ENCODE measurements at regions not wholly inside any gene's neighbourhood (a gene's known extent, or its start where the extent isn't known, plus 50 kb on each side); places are given as distances from the start of the nearest gene placed in this dataset.

DNA sequence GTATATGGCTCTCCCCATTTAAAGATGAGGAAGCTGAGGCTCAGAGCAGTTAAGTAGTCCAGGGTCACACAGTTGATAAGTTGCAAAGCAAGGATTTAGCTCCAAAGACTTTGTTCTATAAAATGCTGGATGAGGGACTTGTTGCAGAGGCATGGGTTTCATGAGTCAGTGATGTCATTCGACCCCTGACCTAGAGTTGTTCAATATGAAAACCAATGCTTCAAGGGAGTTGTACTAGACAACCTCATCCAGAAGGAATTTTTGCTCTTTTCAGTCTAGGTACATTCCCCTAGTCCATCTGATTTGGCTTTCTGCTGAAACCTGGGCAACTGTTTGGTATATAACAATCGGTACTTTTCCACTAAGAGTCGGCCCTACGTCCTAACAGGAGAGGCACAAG is 550.4 kb downstream of the EBF1 start:
- DNase-seq = no peak

DNA sequence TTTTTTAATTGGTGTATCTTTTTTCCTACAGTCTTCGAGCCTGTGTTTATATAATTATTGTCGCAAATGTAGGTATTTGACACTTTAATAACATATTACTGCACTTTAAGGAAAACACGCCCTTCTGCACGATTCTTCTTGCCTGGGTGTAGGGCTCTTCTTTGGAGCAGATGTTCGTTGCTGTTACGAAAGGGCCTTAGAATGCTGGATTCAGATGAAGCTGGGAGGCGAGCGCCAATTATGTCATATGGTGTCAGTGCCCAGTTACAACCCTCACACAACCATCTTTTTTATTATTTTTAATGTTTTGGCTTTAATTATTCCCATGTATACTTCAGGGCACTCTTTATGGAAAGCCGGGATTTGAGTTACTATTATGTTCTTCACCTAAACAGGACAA is 553.0 kb downstream of the EBF1 start:
- no peak for DNase-seq

DNA sequence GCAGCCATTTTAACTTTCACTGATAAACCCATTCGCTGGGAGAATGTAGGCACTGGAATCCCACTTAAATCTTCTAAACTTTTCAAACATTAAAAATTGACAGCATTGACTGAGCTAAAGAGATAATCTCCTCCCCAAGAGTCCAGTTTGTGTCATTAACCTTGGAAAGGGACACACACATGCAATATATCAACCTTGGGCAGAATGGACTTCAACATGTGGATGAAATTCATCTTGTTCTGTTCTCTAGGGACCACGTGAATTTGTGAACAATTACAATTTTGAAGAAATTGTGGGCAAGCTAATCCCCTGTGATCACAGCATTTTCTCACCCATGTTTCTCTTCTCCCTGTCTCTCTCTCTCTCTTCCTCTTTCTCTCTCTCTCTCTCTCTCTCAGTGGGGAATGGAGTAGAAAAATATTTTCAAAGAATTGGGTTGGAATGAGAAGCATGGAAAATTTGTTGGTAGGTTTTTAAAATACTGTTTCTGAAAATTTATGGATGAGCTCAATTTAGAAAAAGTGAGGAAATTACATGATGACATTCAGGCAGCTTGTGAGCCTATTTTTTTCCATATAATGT is 553.7 kb downstream of the EBF1 start:
- DNase-seq = no peak

DNA sequence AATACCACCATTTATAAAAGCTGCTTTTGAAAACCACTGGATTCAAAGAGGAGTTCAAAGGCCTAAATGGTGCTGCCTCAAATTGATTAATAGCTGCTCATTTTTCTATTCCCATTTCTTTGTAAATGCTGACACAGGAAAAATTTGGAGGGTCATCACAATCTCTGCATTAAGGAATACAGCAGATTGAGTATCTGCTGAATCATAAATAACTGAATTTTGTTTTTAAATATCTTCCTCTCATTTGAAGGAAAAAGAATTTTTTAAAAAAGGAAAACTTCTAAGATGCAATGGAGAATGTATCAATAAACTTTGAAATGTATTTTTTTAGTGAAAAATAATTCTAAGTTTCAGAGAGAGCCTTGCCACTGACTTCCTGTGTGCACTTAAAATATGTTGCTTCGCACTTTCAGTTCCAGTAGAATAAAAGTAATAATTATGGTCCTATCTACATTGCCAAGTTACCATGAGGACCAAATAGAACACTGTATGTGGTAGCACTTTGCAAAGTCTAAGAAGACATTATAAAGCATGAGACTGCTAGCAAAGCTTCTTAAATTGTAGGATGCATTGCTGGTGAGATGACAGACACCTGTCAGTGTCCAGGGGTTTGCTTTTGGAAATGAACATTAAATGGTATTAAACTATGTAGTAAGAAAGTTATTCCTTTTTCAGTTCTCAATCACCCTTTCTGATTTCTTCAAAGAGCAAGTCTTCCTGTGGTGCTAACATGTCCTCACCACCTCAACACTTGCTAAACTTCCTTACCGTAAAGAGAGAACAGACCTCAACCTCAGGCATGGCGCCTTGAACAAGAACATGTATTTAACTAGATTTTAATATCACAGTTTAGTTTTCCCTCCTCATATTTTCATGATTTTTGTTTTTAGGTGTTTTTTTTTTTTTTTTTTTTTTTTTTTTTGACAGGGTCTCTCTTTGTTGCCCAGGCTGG is 555.1 kb downstream of the EBF1 start:
- no peak for DNase-seq

DNA sequence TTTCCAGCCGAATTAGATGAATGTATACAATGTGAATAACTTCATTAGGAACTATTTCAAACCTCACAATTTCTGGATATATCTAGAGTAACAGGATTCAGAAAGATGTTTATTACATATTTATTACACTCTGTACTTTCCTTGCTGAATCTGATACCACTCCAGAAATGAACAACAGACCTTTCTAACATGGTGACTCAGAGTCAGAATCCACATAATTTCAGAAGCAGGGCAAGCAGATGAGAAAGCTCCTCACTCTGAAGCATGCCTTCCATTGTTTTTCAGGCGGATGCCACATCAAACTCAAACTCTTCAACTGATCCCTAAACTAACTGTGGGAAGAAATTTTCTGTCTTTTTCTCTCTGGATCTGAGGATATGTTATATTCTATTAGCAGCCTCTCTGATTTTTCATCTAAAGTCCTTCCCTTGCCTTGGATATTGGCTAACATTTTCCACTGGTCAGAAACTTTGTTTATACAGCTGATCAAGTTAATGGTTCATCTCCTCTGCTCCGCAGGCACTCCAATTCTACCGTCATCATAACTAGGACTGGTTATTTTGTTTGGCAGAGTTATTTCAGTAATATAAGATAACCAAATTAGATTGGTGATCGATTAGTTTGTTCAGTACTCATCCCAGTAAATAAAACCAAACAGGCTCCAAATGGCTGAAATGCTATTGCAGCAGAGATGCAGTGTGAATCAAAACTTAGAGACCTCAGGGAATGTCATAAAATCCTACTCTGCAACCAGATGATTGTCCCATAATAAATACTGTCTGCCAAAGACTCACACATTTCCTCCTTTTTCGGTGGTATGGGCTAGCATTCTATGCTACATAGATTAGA is 556.0 kb downstream of the EBF1 start:
- DNase-seq = no peak

DNA sequence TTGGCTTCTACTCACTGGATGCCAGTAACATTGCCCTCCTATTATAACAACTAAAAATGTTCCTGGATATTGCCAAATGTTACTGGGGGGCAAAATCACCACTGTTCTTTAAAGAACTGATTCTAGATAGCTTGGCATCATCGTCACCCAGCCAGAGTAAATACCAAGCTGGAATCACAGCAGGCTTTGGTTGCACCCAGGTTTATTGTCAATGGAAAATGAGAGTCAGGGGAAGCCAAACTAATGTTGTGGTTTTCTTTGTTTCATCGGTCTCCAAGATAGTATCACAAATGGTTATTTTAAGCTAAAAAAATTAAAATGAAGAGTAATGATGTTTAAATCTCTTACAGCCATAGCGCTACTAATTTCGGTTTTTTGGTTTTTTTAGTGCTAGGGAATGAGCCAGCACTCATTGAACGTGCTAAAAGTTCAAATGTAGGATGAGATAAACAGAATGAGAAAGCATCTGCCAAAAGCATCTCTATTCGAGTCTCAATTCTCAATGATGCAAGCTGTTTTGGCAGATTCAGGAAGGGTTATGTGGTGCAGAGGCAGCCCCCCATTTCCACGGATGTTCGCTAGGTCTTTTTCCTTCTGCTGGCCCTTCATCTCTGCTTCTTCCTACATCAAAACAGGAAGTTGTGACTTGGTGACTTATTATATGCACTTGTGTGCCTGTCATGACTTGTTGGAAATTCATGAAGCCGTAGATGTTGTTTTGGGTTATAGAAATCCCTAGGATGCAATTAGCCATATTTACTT is 558.0 kb downstream of the EBF1 start:
- DNase-seq = no peak

DNA sequence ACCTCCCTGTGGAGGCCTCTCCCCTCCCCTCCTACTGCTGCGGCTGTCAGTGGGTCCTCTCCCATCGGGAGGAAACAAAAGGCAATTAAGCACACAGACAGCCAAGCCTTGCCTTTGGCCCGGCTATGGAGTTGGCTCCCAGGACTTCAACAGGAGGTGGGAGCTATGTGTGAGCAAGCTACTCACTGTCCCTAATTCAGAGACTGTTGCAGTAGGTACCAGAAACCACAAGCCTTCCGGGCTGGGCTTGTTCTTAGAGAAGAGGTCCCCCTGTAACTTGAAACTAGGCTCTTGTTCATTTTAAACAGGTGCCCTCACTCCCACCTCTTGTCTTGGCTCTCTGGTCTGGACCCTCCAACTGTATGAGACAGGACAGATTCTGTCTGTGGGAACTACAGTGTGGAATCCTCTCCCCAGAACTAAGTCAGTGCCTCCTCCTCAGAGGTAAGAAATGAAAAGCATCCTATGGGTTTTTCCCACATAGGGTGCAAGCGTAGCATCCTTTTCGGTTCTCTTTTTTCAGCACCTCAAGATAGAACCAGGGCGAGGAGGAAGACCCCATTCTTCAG is 561.1 kb downstream of the EBF1 start:
- DNase-seq = no peak

DNA sequence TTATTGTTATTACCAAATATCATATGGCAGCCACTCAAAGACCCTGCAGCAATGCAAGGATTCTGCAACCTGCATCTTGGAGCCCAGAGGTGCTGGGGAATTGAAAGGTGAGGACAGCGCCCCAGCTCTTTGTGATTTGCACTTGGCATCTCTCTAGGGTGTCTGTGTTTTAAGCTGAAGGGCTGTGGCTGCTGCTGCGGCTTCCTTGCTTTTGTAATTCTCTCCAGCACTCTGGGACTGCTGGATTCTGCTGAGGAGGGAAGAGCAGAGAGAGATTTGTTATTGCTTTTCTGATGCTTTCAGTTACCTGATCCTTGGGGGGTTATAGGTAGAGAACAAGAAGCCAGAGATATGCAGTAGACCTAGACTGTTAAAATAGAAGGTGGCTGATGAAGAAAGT is 562.4 kb downstream of the EBF1 start:
- DNase-seq = no peak

DNA sequence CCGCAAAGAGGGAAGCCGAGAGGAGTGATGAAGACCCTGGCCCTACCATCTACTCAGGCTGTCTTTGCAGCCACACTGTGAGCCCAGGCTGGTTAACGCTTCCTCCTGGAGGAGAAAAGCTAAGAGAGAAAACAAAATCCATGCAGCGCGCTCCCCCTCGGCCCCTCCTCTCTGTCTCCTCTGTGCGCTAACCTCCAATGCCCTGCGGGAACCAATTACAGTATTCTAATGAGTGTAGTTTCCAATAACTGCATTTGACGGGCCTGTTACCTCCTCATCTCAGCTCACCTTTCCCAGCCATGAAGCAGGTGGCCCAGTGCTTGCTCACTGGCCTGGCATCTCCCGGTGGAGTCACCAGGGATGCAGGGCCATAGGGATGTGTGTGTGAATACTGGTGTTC is 565.5 kb downstream of the EBF1 start:
- DNase-seq = no peak

DNA sequence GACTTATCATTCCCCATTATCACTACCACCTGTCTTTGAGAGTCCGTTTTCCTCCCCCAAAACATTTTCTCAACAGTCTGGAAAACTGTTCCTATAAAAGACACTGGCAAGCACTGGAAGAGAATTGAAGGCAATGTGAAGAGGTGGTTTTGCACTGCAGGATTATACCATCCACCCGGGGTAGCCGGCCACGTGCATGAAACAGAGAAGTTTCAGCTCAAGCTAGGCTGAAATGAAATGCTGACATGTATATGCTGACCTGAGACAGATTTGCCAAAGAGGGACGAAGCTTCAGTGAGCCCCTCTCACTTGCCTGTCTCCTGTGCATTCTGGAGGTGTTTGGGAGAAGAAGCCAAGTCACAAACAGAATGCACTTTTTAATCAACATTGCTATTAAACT is 567.0 kb downstream of the EBF1 start:
- DNase-seq = no peak

DNA sequence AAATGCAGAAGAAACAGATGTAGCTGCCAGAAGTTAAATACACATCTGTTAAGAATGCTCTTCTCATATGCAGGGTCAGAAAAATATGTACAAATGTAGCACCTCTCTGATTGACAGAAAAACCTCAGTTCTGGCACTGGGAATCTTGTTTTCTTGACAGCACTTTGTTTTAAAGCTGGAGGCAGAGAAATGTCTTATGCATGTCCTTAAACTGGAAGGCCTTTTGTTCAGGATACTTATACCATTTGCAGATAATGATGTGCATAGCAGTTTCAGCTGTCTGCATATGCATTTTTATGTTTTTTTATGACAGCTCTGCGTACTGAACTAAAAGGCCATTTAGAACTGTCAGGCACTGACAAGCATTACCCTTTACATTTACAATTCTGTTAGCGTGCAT is 567.9 kb downstream of the EBF1 start:
- no peak for DNase-seq

DNA sequence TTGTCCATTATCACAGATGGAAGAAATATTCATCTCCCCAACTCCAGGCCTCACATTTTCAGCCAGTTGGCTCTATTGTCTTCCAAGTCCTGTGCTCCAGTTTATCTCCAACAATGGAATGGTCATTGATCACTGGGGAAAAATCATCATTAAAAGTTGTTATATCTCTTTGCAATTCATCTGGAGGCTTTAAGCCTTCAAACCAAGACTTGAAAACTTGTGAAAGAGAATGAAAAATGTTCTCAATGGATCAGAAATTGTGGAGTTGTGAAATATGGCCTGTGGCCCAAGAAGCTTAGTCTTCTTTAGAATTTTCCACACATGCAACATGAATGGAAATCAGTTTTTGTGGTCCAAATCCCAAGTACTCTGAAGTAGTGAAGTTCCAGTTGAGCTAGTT is 569.6 kb downstream of the EBF1 start:
- no peak for DNase-seq

DNA sequence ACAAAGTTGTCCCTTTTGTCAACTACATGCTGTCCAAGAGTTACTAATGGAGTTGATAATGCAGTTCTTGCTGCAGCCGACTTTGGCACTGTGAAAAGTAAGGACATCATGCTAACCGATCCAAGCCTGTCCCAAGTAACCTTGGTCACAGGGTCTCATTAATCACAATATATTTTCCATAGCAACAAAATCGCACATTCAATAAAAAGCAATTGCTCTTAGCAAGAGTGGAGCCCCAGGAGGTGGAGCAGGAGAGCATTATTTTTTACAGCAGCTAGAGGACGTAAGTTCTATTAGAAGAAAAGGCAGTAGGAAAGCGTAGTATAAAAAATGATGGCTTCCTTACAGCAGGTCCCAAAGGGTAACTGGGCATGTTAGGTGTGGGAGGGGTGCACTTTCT is 570.3 kb downstream of the EBF1 start:
- DNase-seq = no peak

DNA sequence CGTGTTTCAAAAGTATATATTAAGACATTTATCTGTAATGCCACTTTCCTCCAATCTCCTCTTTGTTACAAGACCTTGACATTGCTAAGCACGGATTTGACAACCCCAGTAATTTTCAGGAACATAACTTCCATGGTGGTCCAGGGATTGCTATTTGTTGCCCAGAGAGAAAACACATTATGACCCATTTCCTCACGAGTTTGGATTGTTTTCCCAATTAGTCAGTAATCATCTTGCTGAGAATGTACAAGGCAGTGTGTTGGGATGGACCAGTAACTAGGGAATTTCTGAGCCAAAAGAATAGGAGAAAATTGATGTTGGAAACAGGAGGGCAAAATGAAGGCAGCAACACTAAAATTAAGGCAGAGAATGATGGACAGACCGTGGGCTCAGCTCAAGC is 574.1 kb downstream of the EBF1 start:
- DNase-seq = no peak

DNA sequence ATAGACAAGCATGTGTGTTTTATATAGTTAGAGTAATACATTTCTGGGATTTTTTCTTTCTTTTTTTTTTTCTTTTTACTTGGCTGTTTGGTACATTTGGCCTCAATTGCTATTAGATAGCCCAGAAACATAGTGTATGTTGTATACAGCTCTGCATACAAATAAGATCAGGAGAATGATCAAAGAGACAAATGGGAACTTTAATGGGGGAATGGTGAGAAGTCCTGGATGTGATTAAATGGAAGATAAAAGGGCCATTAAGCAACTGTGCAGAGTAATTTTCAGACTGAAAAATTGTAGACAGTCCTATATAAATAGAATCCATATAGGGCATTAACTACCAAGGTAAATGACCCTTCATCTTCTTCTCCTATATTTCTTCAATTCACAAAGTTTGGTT is 575.6 kb downstream of the EBF1 start:
- DNase-seq = no peak

DNA sequence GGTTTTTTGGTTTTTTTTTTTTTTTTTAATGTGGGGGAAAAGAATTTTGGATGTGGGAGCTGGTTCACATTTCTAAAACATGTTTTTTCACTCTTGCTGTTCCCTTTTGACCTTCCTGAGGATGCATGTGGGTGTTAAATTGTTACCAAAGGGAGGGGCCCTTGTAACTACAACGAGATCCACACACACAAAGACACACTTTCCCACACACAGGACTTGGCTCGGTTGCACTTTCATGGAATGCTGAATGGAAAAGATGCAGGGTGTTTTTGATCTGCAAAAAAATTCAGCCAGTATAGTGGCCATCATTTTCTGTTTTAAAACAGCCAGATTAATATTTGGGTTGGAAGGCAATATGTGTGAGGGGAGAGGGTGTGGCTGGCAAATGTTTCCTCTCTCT is 576.9 kb downstream of the EBF1 start:
- no peak for DNase-seq

DNA sequence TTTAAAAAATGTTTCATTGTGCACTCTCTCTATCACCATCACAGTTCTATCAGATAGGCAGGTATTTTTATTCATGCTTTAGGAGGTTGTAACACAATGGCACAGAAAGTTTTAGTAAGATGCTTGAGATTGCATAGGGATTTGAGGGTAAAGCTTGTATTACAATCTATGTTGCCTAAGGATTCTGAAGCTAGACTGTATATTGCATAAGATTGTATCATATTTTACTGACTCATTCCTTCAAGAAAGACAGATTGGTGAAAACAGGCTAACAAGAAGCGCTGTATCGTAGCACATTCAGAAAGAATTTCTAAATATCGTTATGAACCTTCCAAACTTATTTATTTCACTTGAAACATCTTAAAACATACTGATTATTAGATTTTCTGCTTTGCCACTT is 577.7 kb downstream of the EBF1 start:
- DNase-seq = no peak

DNA sequence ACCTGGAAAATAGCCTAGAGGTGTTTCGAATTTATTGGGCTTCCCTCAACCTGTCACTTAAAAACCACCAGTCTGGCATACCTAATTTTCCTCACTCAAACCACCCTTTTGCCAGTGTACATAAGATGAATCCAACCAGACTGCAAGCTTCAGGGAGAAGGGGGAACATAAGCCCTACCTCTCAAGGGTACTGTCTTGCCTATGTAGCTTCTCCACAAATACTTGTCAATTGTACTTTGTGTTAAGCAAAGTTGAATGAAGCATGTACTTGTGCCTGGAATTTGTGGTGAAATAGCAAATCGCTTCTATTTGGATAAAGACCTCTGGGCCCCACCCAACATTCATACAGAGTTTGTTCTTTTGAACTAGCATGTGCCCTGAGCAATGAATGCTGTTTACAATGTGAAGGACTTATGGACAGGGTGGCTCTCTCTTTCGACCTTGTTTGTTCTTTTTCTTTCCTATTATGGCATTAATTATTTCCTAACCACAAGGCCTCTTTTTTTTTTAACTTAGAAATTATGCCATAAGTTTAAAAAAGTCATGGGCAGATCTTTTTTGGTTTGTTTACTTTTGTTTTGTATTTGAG is 580.2 kb downstream of the EBF1 start:
- DNase-seq = no peak

DNA sequence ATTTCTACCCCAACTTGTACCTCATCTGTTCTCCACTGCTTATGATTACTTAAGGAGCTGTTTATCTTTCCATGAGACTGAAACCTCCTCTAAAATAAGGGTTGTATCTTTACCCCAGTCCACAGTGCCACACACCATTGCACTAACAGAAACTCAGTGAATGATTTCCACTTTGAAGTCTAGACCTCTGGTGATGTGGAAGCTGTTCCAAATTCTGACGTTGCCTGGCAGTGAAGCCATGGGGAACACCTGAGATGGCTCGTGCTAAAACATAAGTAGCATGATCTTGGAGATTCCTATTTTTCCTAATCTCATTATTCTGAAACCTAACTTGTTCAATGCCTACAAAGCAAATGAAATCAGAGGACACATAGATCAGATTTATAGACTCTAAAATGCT is 583.2 kb downstream of the EBF1 start:
- DNase-seq = no peak

DNA sequence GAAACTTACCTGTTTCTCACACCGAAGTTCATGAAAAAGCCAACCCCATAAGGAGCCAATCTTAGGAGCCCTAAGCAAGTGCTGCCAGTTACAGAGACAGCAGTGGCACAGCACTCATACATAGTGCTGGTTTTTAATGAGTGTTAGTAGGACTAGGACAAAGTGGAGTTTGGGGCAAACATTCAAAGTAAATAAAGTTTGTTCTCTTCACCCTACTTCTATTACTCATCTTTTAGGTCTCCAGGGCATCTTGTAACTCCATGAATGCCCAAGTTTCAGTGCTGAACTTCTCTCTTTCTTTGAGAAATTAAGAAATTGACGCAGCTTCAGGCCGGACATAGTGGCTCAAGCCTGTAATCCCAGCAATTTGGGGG is 584.7 kb downstream of the EBF1 start:
- DNase-seq = no peak

DNA sequence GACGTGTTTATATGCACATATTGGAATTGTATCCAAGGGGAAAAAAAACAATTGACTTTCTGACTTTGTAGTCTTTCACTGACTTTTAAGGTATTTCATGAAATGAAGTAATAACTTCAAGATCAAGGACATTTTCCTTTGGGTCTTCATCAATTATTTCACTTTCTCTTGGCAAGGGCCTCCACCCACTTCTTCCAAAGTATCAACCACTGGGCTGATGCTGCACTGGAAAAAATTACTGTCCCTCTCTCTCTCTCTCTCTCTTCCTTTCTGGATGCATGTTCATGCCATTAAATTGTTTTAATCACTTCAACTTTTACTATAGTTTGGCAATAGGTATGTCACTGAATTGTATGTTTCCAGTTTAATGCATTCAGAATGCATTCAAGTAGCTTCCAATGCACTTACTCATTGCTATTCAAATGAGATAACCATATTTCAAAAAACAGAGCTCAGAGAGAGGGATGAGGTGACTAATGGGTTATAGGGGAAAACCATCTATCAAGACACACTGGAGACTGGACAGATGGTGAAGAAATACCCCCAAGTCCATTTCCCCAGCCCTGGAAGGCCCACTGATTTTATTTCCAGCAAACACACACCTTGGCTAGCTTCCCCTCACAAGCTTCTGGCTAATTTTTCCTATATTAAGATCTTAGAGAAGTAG is 585.3 kb downstream of the EBF1 start:
- no peak for DNase-seq
